ENCODE measurements at regions not wholly inside any gene's neighbourhood (a gene's known extent, or its start where the extent isn't known, plus 50 kb on each side); places are given as distances from the start of the nearest gene placed in this dataset.

DNA sequence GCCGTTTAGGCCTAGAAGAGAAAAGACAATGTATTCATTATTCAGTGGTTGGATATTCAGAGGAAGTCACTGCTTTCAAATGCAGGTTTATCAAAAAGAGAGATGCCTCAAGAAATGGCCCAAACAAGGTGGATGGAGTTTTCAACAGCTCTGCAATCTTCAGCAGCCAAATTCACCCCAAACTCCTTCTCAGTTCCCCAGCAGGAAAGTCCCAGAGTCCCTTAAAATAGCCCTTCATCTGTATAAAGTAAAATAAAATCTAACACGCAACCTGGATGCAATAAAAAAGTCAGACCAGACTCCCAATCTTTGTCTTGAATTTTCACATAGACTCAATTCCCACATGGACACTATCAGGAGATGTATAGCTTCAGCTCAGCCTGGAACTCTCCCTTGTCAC, 101.6 kb upstream of the SPATA12 start:
- Histone ChIP-seq H3K4me3 (no peak overlapping the region), H3K9me3 (replicated peaks in 1 of 3) (no peaks in the 10 kb centered on the region), H3K27me3 (no peaks in the 10 kb centered on the region), H3K27ac (no peak overlapping the region), H3K4me1 (replicated peaks in 1 of 2) (peaks cover 0 to 17% of the 10 kb centered on the region in 2 donors), H3K36me3 (replicated peaks in 1 of 2) (no peaks in the 10 kb centered on the region)
- TF ChIP-seq CTCF (IDR thresholded peaks at IDR 0.05) (no peak), POLR2A (IDR thresholded peaks at IDR 0.05) (no peak)
- no peak for DNase-seq
- intact Hi-C loops (cut with DNase I) = no loop called here
- WGBS, 4 donors = 93 to 100% (median 97%) methylated on average over 2 of the region's 2 CpGs

- no peak overlapping the region for H3K4me3 ChIP-seq
- WGBS, 4 donors = 96 to 100% (median 99%) methylated on average over 2 of the region's 2 CpGs
Observed at GRCh38 chr3:56957522-56957921, 102.9 kb upstream of the SPATA12 start.

GRCh38 chr3:56956906-56957305, 103.6 kb upstream of the SPATA12 start:
- intact Hi-C loops (cut with DNase I) = no loop called here
- Histone ChIP-seq H3K27ac (no peak overlapping the region), H3K4me1 (replicated peaks in 1 of 2) (peaks cover 0 to 17% of the 10 kb centered on the region in 2 donors), H3K36me3 (replicated peaks in 1 of 2) (no peaks in the 10 kb centered on the region), H3K9me3 (replicated peaks in 1 of 3) (no peaks in the 10 kb centered on the region), H3K4me3 (no peak overlapping the region), H3K27me3 (no peaks in the 10 kb centered on the region)
- TF ChIP-seq POLR2A (IDR thresholded peaks at IDR 0.05) (no peak), CTCF (IDR thresholded peaks at IDR 0.05) (no peak)
- DNase-seq = no peak
- 93 to 98% (median 96%) methylated on average over 3 of the region's 3 CpGs for WGBS, 4 donors

More at GRCh38 chr3:56957522-56957921, 102.9 kb upstream of the SPATA12 start:
- Histone ChIP-seq H3K27ac (no peak overlapping the region), H3K9me3 (replicated peaks in 1 of 3) (no peaks in the 10 kb centered on the region), H3K4me1 (replicated peaks in 1 of 2) (peaks cover 0 to 17% of the 10 kb centered on the region in 2 donors), H3K36me3 (replicated peaks in 1 of 2) (no peaks in the 10 kb centered on the region), H3K27me3 (no peaks in the 10 kb centered on the region)
- intact Hi-C loops (cut with DNase I) = no loop called here
- TF ChIP-seq POLR2A (IDR thresholded peaks at IDR 0.05) (no peak), CTCF (IDR thresholded peaks at IDR 0.05) (no peak)
- no peak for DNase-seq

GRCh38 chr3:56955492-56956111, 104.9 kb upstream of the SPATA12 start:
- Histone ChIP-seq H3K4me1 (replicated peaks in 1 of 2) (peaks cover 0 to 17% of the 10 kb centered on the region in 2 donors), H3K4me3 (no peak overlapping the region), H3K36me3 (replicated peaks in 1 of 2) (no peaks in the 10 kb centered on the region), H3K27me3 (no peaks in the 10 kb centered on the region), H3K9me3 (replicated peaks in 1 of 3) (no peaks in the 10 kb centered on the region), H3K27ac (no peak overlapping the region)
- DNase-seq = peak in 4 of 7 donors; percentile 36 to 66 (median 48)
- WGBS, 4 donors = 78 to 84% (median 79%) methylated on average over 5 of the region's 5 CpGs
- TF ChIP-seq CTCF (IDR thresholded peaks at IDR 0.05) (no peak), POLR2A (IDR thresholded peaks at IDR 0.05) (no peak)
- intact Hi-C loops (cut with DNase I) = no loop called here

All from adrenal gland (tissue), 9 donors.